Panc1 (cell line): ENCODE measurements at regions not wholly inside any gene's neighbourhood (a gene's known extent, or its start where the extent isn't known, plus 50 kb on each side); places are given as distances from the start of the nearest gene placed in this dataset.

Experiments used
- ATAC-seq: fragments of 200-7000 bp; cut with Tn5 transposase; 2 replicates; pipeline ENCODE4 v1.9.1; 2020; ENCODE audit warnings: mild to moderate bottlenecking, moderate library complexity
- BruUV-seq: library from RNA; stranded (reverse); fragments of 400-500 nt; replicated peaks from 2 replicates; lab custom pipeline; 2021; lab: Mats Ljungman, UMichigan
- CTCF ChIA-PET: fragments of 300-600 bp; sonication (Branson Sonifier 250); formaldehyde crosslinking; loops from one replicate; lab custom pipeline; 2022; ENCODE audit warnings: antibody characterized with exemption; lab: Charles Lee
- POLR2A ChIA-PET: fragments of 300-600 bp; sonication (Branson Sonifier 250); formaldehyde crosslinking; loops from one replicate; lab custom pipeline; 2022; ENCODE audit warnings: antibody characterized with exemption; lab: Charles Lee
- DNase-seq: peaks from one replicate; pipeline ENCODE4 v3.0.0-alpha.2; 2010; ENCODE audit warnings: low read depth, low spot score
- H3K27ac ChIP-seq: 2 replicates; pipeline ENCODE4 v1.5.1; 2011; ENCODE audit warnings: mild to moderate bottlenecking, low read length, inconsistent platforms
- H3K27me3 ChIP-seq: fragments of 200-500 bp; sonication (Bioruptor generic); 2 replicates; pipeline ENCODE4 v1.6.0; 2014; ENCODE audit warnings: low read length, inconsistent platforms; ENCODE audit not compliant: control insufficient read depth, insufficient read depth
- H3K36me3 ChIP-seq: fragments of 200-500 bp; sonication (Bioruptor generic); 2 replicates; pipeline ENCODE4 v1.5.1; 2014; ENCODE audit warnings: inconsistent platforms, mild to moderate bottlenecking, low read length, moderate library complexity; ENCODE audit not compliant: control insufficient read depth, insufficient read depth
- H3K4me1 ChIP-seq: 2 replicates; pipeline ENCODE4 v1.5.1; 2011; ENCODE audit warnings: inconsistent platforms, mild to moderate bottlenecking, low read length, moderate library complexity; ENCODE audit not compliant: control insufficient read depth, insufficient read depth
- H3K4me3 ChIP-seq, 2 experiments: 2 replicates each; pipeline ENCODE4 v1.5.1; 2011 to 2012; ENCODE audit warnings: low read depth in 2 of 2, low read length in 2 of 2, mild to moderate bottlenecking in 2 of 2, inconsistent platforms in 1 of 2, moderate library complexity in 1 of 2
- H3K9me3 ChIP-seq: fragments of 200-500 bp; sonication (Bioruptor generic); 2 replicates; pipeline ENCODE4 v1.5.1; 2014; ENCODE audit warnings: low read depth, mild to moderate bottlenecking, inconsistent platforms, low read length, moderate library complexity; ENCODE audit not compliant: control insufficient read depth, insufficient read depth
- CTCF ChIP-seq: fragments of 450-650 bp; IDR thresholded peaks from 2 replicates; pipeline ENCODE4 v1.5.1; 2017; ENCODE audit warnings: mild to moderate bottlenecking
- POLR2AphosphoS5 ChIP-seq: IDR thresholded peaks from 2 replicates; pipeline ENCODE4 v1.6.1; 2012; ENCODE audit warnings: mild to moderate bottlenecking, low read depth, low read length, moderate library complexity
- SIN3A ChIP-seq: IDR thresholded peaks from 2 replicates; pipeline ENCODE4 v1.6.1; 2012; ENCODE audit warnings: low read depth, mild to moderate bottlenecking, low read length, moderate library complexity, borderline replicate concordance; ENCODE audit not compliant: insufficient read depth
- TCF7L2 ChIP-seq: IDR thresholded peaks from 2 replicates; pipeline ENCODE4 v1.6.1; 2011; ENCODE audit warnings: mild to moderate bottlenecking, low read depth, low read length, inconsistent platforms
- in situ Hi-C: cut with HindIII; loops from 2 replicates; pipeline ENCODE4 v1.10.0; 2016; ENCODE audit warnings: low sequenced_read_pairs, low pct_unique_long_range_greater_than_20kb
- intact Hi-C: fragments of 100-400 bp; cut with micrococcal nuclease; formaldehyde crosslinking; loops from one replicate; pipeline ENCODE4 v1.10.0; 2022; ENCODE audit not compliant: unreplicated experiment
- TF ChIP-seq, protein P1 (sequence below), 2 experiments: IDR thresholded peaks; 2 replicates each; pipeline ENCODE4 v1.6.1; 2011 to 2012; ENCODE audit warnings: low read depth in 2 of 2, control low read depth in 1 of 2, low read length in 1 of 2, mild to moderate bottlenecking in 1 of 2, moderate library complexity in 1 of 2; ENCODE audit not compliant: insufficient read depth in 1 of 2

GRCh38 chr20:12786276-12786675 lies 222.5 kb upstream of the SPTLC3 start:
- Histone ChIP-seq H3K9me3 (no peaks in the 10 kb centered on the region), H3K27ac (no peak overlapping the region), H3K4me3 (no peak overlapping the region), H3K36me3 (no peaks in the 10 kb centered on the region), H3K27me3 (no peaks in the 10 kb centered on the region), H3K4me1 (no peaks in the 10 kb centered on the region)
- POLR2A ChIA-PET = no interaction called here
- ATAC-seq (no peak), DNase-seq (no peak)
- CTCF ChIA-PET = no interaction called here
- TF ChIP-seq, protein P1, sequence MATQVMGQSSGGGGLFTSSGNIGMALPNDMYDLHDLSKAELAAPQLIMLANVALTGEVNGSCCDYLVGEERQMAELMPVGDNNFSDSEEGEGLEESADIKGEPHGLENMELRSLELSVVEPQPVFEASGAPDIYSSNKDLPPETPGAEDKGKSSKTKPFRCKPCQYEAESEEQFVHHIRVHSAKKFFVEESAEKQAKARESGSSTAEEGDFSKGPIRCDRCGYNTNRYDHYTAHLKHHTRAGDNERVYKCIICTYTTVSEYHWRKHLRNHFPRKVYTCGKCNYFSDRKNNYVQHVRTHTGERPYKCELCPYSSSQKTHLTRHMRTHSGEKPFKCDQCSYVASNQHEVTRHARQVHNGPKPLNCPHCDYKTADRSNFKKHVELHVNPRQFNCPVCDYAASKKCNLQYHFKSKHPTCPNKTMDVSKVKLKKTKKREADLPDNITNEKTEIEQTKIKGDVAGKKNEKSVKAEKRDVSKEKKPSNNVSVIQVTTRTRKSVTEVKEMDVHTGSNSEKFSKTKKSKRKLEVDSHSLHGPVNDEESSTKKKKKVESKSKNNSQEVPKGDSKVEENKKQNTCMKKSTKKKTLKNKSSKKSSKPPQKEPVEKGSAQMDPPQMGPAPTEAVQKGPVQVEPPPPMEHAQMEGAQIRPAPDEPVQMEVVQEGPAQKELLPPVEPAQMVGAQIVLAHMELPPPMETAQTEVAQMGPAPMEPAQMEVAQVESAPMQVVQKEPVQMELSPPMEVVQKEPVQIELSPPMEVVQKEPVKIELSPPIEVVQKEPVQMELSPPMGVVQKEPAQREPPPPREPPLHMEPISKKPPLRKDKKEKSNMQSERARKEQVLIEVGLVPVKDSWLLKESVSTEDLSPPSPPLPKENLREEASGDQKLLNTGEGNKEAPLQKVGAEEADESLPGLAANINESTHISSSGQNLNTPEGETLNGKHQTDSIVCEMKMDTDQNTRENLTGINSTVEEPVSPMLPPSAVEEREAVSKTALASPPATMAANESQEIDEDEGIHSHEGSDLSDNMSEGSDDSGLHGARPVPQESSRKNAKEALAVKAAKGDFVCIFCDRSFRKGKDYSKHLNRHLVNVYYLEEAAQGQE (IDR thresholded peaks at IDR 0.05; ENCODE audit: insufficient read depth in 1 of 2, low read depth in 2 of 2, low read length in 1 of 2) = no peak
- no peak for TF ChIP-seq SIN3A
- TF ChIP-seq POLR2AphosphoS5 = no peak
- TF ChIP-seq CTCF = no peak
- no peak for TF ChIP-seq TCF7L2
- in situ Hi-C loops = no loop called here
- intact Hi-C loops = no loop called here
- BruUV-seq = no TSS peak

DNA sequence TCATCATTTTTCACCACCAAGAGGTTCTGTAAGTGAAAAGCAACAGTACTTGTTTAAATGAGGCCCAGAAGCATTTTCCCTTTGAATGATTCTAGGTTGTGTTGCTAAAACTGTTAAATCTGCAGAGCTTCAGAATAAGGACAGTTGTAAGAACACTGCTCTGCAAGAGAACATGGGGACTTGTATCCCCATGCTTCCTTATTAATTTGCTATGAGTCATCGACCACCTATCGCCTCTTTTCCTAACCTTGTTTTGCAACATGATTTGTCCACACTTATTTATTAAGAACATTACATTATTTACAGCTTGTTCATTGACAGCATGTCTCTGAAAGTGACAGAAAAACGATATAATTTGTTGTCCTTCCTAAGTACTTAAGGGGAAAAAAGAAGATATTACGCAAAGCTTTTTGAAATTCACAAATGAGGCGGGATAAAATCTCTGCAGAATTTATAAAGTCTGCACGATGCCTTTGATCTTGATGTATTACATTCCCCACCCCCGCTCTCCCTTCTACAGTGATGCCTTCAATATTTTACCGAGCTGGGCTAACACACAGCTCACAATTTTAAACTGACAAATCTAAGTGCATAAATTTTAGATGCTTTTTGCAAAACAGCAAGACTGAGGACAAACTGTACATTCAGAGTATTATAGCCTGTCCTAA lies 220.0 kb upstream of the SPTLC3 start:
- no peaks in the 10 kb centered on the region for H3K9me3 ChIP-seq
- no TSS peak for BruUV-seq
- intact Hi-C loops = no loop called here
- no peak for DNase-seq
- H3K27me3 ChIP-seq = no peaks in the 10 kb centered on the region
- TF ChIP-seq CTCF (no peak), SIN3A (no peak), POLR2AphosphoS5 (no peak), TCF7L2 (no peak)
- TF ChIP-seq, protein P1 (IDR thresholded peaks at IDR 0.05; ENCODE audit: insufficient read depth in 1 of 2, low read depth in 2 of 2, low read length in 1 of 2) = no peak
- no peak for ATAC-seq
- in situ Hi-C loops = no loop called here
- H3K4me3 ChIP-seq = no peak overlapping the region
- ChIA-PET CTCF (no interaction called here), POLR2A (no interaction called here)
- H3K4me1 ChIP-seq = no peaks in the 10 kb centered on the region
- no peak overlapping the region for H3K27ac ChIP-seq
- H3K36me3 ChIP-seq = no peaks in the 10 kb centered on the region
